ENCODE measurements at regions not wholly inside any gene's neighbourhood (a gene's known extent, or its start where the extent isn't known, plus 50 kb on each side); places are given as distances from the start of the nearest gene placed in this dataset.

GRCh38 chr21:28263974-28264373 lies 728.7 kb downstream of the LTN1 start:
- TF ChIP-seq CTCF (IDR thresholded peaks at IDR 0.05) (no peak), POLR2AphosphoS5 (IDR thresholded peaks at IDR 0.05) (no peak)
